ENCODE measurements at regions not wholly inside any gene's neighbourhood (a gene's known extent, or its start where the extent isn't known, plus 50 kb on each side); places are given as distances from the start of the nearest gene placed in this dataset.

GRCh38 chr1:193558491-193559028 is 372.1 kb upstream of the B3GALT2 start:
- ATAC-seq (peak; percentile 76), DNase-seq (no peak)
- no peaks in the 10 kb centered on the region for H3K36me3 Mint-ChIP-seq (ENCODE audit: low read depth)
- H3K9me3 Mint-ChIP-seq (ENCODE audit: low read depth) = peaks cover 2% of the 10 kb centered on the region
- H3K4me3 Mint-ChIP-seq = no peak overlapping the region
- H3K27ac Mint-ChIP-seq = peak overlapping the region; percentile 20
- H3K4me1 Mint-ChIP-seq = peaks cover 11% of the 10 kb centered on the region
- POLR2A ChIA-PET = no interaction called here
- H3K27me3 Mint-ChIP-seq = no peaks in the 10 kb centered on the region
- CTCF ChIA-PET = interaction anchor here (1.4 kb wide), 1 partner anchor 18 kb away, joined by 3 read pairs; no protein-coding TSS in a partner anchor
- intact Hi-C loops (cut with DNase I, micrococcal nuclease) = no loop called here

GRCh38 chr1:193555662-193556441 is 369.4 kb upstream of the B3GALT2 start:
- intact Hi-C loops (cut with DNase I, micrococcal nuclease) = no loop called here
- Mint-ChIP-seq H3K9me3 (ENCODE audit: low read depth) (peaks cover 2% of the 10 kb centered on the region), H3K36me3 (ENCODE audit: low read depth) (no peaks in the 10 kb centered on the region), H3K27me3 (no peaks in the 10 kb centered on the region), H3K4me3 (no peak overlapping the region), H3K4me1 (peaks cover 11% of the 10 kb centered on the region), H3K27ac (no peak overlapping the region)
- ATAC-seq (no peak), DNase-seq (no peak)
- POLR2A ChIA-PET = no interaction called here
- CTCF ChIA-PET = no interaction called here

- peaks cover 4% of the 10 kb centered on the region for H3K4me1 Mint-ChIP-seq
- ChIA-PET CTCF (no interaction called here), POLR2A (no interaction called here)
- no peak for ATAC-seq
- DNase-seq = no peak
- H3K4me3 Mint-ChIP-seq = no peak overlapping the region
- H3K27ac Mint-ChIP-seq = no peak overlapping the region
- H3K9me3 Mint-ChIP-seq (ENCODE audit: low read depth) = peaks cover 4% of the 10 kb centered on the region
- no peaks in the 10 kb centered on the region for H3K36me3 Mint-ChIP-seq (ENCODE audit: low read depth)
- intact Hi-C loops (cut with DNase I, micrococcal nuclease) = no loop called here
- H3K27me3 Mint-ChIP-seq = no peaks in the 10 kb centered on the region
Observed at GRCh38 chr1:193553564-193553963, 367.2 kb upstream of the B3GALT2 start.

- ATAC-seq = no peak
- no peak overlapping the region for H3K4me3 Mint-ChIP-seq
- no peaks in the 10 kb centered on the region for H3K27me3 Mint-ChIP-seq
- peaks cover 4% of the 10 kb centered on the region for H3K9me3 Mint-ChIP-seq (ENCODE audit: low read depth)
- no peak for DNase-seq
- intact Hi-C loops (cut with DNase I, micrococcal nuclease) = no loop called here
- ChIA-PET CTCF (no interaction called here), POLR2A (no interaction called here)
- H3K27ac Mint-ChIP-seq = no peak overlapping the region
- no peaks in the 10 kb centered on the region for H3K36me3 Mint-ChIP-seq (ENCODE audit: low read depth)
- H3K4me1 Mint-ChIP-seq = peaks cover under 1% of the 10 kb centered on the region
Observed at GRCh38 chr1:193552274-193552673, 365.9 kb upstream of the B3GALT2 start.

- ATAC-seq (no peak), DNase-seq (no peak)
- H3K36me3 Mint-ChIP-seq (ENCODE audit: low read depth) = no peaks in the 10 kb centered on the region
- peaks cover 2% of the 10 kb centered on the region for H3K9me3 Mint-ChIP-seq (ENCODE audit: low read depth)
- peaks cover 9% of the 10 kb centered on the region for H3K4me1 Mint-ChIP-seq
- no peak overlapping the region for H3K4me3 Mint-ChIP-seq
- ChIA-PET POLR2A (no interaction called here), CTCF (interaction anchor here (0.9 kb wide), 1 partner anchor 72 kb away, joined by 3 read pairs; no protein-coding TSS in a partner anchor)
- no peaks in the 10 kb centered on the region for H3K27me3 Mint-ChIP-seq
- intact Hi-C loops (cut with DNase I, micrococcal nuclease) = no loop called here
- no peak overlapping the region for H3K27ac Mint-ChIP-seq
Observed at GRCh38 chr1:193549081-193549480, 362.7 kb upstream of the B3GALT2 start.

GRCh38 chr1:193545171-193545570 is 358.8 kb upstream of the B3GALT2 start:
- ATAC-seq = no peak

GRCh38 chr1:193543259-193543658 is 356.8 kb upstream of the B3GALT2 start:
- intact Hi-C loops (cut with DNase I, micrococcal nuclease) = no loop called here
- no peaks in the 10 kb centered on the region for H3K27me3 Mint-ChIP-seq
- POLR2A ChIA-PET = no interaction called here
- CTCF ChIA-PET = no interaction called here
- no peak overlapping the region for H3K4me3 Mint-ChIP-seq
- H3K36me3 Mint-ChIP-seq (ENCODE audit: low read depth) = no peaks in the 10 kb centered on the region
- ATAC-seq (no peak), DNase-seq (no peak)
- H3K27ac Mint-ChIP-seq = no peak overlapping the region
- H3K4me1 Mint-ChIP-seq = peaks cover 49% of the 10 kb centered on the region
- H3K9me3 Mint-ChIP-seq (ENCODE audit: low read depth) = peaks cover 2% of the 10 kb centered on the region

More at GRCh38 chr1:193545171-193545570, 358.8 kb upstream of the B3GALT2 start:
- H3K9me3 Mint-ChIP-seq (ENCODE audit: low read depth) = peaks cover 2% of the 10 kb centered on the region
- intact Hi-C loops (cut with DNase I, micrococcal nuclease) = no loop called here
- DNase-seq = no peak
- CTCF ChIA-PET = no interaction called here
- no peak overlapping the region for H3K4me3 Mint-ChIP-seq
- no peaks in the 10 kb centered on the region for H3K27me3 Mint-ChIP-seq
- peaks cover 31% of the 10 kb centered on the region for H3K4me1 Mint-ChIP-seq
- no peak overlapping the region for H3K27ac Mint-ChIP-seq
- no peaks in the 10 kb centered on the region for H3K36me3 Mint-ChIP-seq (ENCODE audit: low read depth)
- POLR2A ChIA-PET = no interaction called here

- ATAC-seq (no peak), DNase-seq (no peak)
- Mint-ChIP-seq H3K36me3 (ENCODE audit: low read depth) (no peaks in the 10 kb centered on the region), H3K27ac (peak overlapping the region; percentile 4), H3K9me3 (ENCODE audit: low read depth) (peaks cover 2% of the 10 kb centered on the region), H3K27me3 (no peaks in the 10 kb centered on the region), H3K4me3 (no peak overlapping the region), H3K4me1 (peaks cover 54% of the 10 kb centered on the region)
- CTCF ChIA-PET = no interaction called here
- intact Hi-C loops (cut with DNase I, micrococcal nuclease) = no loop called here
- POLR2A ChIA-PET = no interaction called here
Observed at GRCh38 chr1:193542690-193543089, 356.3 kb upstream of the B3GALT2 start.

GRCh38 chr1:193540511-193540910 is 354.1 kb upstream of the B3GALT2 start:
- no peak for DNase-seq
- ChIA-PET CTCF (interaction anchor here (0.9 to 1.4 kb wide), 3 partner anchors 16 to 58 kb away, joined by 3 read pairs; no protein-coding TSS in a partner anchor), POLR2A (interaction anchor here (0.9 kb wide), 1 partner anchor 82 kb away, joined by 5 read pairs; no protein-coding TSS in a partner anchor)
- Mint-ChIP-seq H3K36me3 (ENCODE audit: low read depth) (no peaks in the 10 kb centered on the region), H3K27ac (peak overlapping the region; percentile 83), H3K4me3 (peak overlapping the region; percentile 53), H3K4me1 (peaks cover 55% of the 10 kb centered on the region), H3K9me3 (ENCODE audit: low read depth) (peaks cover 2% of the 10 kb centered on the region), H3K27me3 (no peaks in the 10 kb centered on the region)
- intact Hi-C loops (cut with DNase I, micrococcal nuclease) = loop anchor here (1.0 to 2.0 kb wide), 3 partner anchors 28 to 160 kb away; no protein-coding TSS in a partner anchor
- peak; percentile 16 for ATAC-seq

- Mint-ChIP-seq H3K27me3 (no peaks in the 10 kb centered on the region), H3K4me1 (peaks cover 53% of the 10 kb centered on the region), H3K36me3 (ENCODE audit: low read depth) (no peaks in the 10 kb centered on the region), H3K9me3 (ENCODE audit: low read depth) (peaks cover 2% of the 10 kb centered on the region), H3K4me3 (peak overlapping the region; percentile 53), H3K27ac (peak overlapping the region; percentile 83)
- ChIA-PET POLR2A (interaction anchor here (0.9 kb wide), 1 partner anchor 81 kb away, joined by 5 read pairs; no protein-coding TSS in a partner anchor), CTCF (interaction anchor here (0.9 to 1.4 kb wide), 3 partner anchors 17 to 59 kb away, joined by 3 read pairs; no protein-coding TSS in a partner anchor)
- intact Hi-C loops (cut with DNase I, micrococcal nuclease) = loop anchor here (1.0 to 10.0 kb wide), 7 partner anchors 28 to 1655 kb away; partner anchors contain the start of genes RGS2 (in 1 of the 2), RO60 (in 1 of the 2) and UCHL5 (in 1 of the 2)
- DNase-seq = peak; percentile 33
- peak; percentile 28 for ATAC-seq
Observed at GRCh38 chr1:193539731-193540459, 353.5 kb upstream of the B3GALT2 start.

GRCh38 chr1:193538680-193539079 is 352.3 kb upstream of the B3GALT2 start:
- no peak overlapping the region for H3K4me3 Mint-ChIP-seq
- H3K27ac Mint-ChIP-seq = peak overlapping the region; percentile 75
- intact Hi-C loops (cut with DNase I, micrococcal nuclease) = loop anchor here in 1 of 2 experiments (5.0 to 10.0 kb wide), 4 partner anchors 81 to 1656 kb away; partner anchors contain the start of genes RGS2, RO60 and UCHL5
- no peaks in the 10 kb centered on the region for H3K27me3 Mint-ChIP-seq
- ChIA-PET POLR2A (no interaction called here), CTCF (no interaction called here)
- H3K4me1 Mint-ChIP-seq = peaks cover 53% of the 10 kb centered on the region
- ATAC-seq = no peak
- peak; percentile 41 for DNase-seq
- H3K36me3 Mint-ChIP-seq (ENCODE audit: low read depth) = no peaks in the 10 kb centered on the region
- H3K9me3 Mint-ChIP-seq (ENCODE audit: low read depth) = peaks cover 2% of the 10 kb centered on the region
